ENCODE measurements at regions not wholly inside any gene's neighbourhood (a gene's known extent, or its start where the extent isn't known, plus 50 kb on each side); places are given as distances from the start of the nearest gene placed in this dataset.

DNA sequence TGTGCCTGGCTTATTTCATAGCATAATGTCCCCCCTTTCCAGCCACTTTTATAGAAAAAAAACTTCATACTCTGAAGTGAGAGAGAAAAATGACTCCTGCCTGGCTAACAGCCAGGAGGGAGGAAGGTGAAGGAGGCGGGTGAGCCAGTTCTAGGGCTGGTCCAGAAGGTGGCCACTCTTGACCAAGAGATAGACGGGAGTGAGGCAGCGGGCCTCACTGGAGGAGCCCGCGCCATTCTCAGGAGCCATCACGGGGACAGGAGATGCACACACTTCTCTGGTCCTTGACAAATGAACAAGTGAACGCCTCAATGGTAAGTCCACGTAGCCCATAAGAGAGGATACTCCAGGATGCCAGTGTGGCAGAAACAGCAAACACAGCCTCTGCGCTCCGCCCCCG is 231.4 kb downstream of the UQCRFS1 start:
- no peaks in the 10 kb centered on the region for H3K36me3 ChIP-seq
- no peak for DNase-seq (ENCODE audit: extremely low spot score in 2 of 2)
- TF ChIP-seq, protein P1, sequence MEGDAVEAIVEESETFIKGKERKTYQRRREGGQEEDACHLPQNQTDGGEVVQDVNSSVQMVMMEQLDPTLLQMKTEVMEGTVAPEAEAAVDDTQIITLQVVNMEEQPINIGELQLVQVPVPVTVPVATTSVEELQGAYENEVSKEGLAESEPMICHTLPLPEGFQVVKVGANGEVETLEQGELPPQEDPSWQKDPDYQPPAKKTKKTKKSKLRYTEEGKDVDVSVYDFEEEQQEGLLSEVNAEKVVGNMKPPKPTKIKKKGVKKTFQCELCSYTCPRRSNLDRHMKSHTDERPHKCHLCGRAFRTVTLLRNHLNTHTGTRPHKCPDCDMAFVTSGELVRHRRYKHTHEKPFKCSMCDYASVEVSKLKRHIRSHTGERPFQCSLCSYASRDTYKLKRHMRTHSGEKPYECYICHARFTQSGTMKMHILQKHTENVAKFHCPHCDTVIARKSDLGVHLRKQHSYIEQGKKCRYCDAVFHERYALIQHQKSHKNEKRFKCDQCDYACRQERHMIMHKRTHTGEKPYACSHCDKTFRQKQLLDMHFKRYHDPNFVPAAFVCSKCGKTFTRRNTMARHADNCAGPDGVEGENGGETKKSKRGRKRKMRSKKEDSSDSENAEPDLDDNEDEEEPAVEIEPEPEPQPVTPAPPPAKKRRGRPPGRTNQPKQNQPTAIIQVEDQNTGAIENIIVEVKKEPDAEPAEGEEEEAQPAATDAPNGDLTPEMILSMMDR (IDR thresholded peaks at IDR 0.05): no peak
- TF ChIP-seq POLR2AphosphoS5 (IDR thresholded peaks at IDR 0.05; ENCODE audit: insufficient read depth in 1 of 2, low read depth in 1 of 2) (no peak), POLR2A (IDR thresholded peaks at IDR 0.05) (no peak)
- H3K4me1 ChIP-seq: no peaks in the 10 kb centered on the region
- intact Hi-C loops (cut with DNase I): no loop called here
- H3K27me3 ChIP-seq: no peaks in the 10 kb centered on the region
- H3K27ac ChIP-seq: no peak overlapping the region
- H3K9me3 ChIP-seq: no peaks in the 10 kb centered on the region
- H3K4me3 ChIP-seq: no peak overlapping the region

DNA sequence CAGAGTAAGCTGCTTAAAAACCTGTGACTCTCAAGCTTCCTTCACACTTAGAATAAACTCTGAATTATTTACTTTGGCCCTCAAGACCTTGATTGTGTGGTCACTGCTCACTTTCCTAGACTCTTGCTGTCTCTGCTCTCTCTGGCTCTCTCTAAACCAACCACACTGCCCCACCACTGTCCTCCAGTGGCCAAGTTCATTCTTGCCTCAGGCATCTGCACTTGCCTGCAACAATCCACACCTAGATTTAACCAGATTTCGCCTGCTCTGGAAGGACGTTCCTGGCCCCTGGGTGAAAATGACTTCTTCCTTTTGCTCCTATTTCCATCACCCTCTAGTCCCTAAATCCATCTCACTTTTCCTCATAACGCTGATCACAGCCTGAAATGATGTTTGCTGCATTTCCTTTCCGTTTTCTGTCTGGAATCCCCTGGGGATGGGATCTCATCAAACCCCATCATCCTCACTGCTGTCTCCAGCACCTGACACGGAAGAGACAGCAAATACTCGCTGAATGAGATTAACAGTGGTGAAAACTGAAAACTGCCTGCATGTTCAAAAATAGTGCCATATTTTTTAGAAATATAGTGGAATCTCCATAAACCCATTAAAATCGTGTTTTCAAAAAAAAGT is 232.6 kb downstream of the UQCRFS1 start:
- TF ChIP-seq, protein P1 (IDR thresholded peaks at IDR 0.05): no peak
- TF ChIP-seq POLR2A (IDR thresholded peaks at IDR 0.05) (no peak), POLR2AphosphoS5 (IDR thresholded peaks at IDR 0.05; ENCODE audit: insufficient read depth in 1 of 2, low read depth in 1 of 2) (no peak)
- intact Hi-C loops (cut with DNase I): no loop called here
- no peaks in the 10 kb centered on the region for H3K9me3 ChIP-seq
- DNase-seq (ENCODE audit: extremely low spot score in 2 of 2): no peak
- no peaks in the 10 kb centered on the region for H3K36me3 ChIP-seq
- no peak overlapping the region for H3K4me3 ChIP-seq
- H3K27me3 ChIP-seq: no peaks in the 10 kb centered on the region
- H3K4me1 ChIP-seq: no peaks in the 10 kb centered on the region
- no peak overlapping the region for H3K27ac ChIP-seq

DNA sequence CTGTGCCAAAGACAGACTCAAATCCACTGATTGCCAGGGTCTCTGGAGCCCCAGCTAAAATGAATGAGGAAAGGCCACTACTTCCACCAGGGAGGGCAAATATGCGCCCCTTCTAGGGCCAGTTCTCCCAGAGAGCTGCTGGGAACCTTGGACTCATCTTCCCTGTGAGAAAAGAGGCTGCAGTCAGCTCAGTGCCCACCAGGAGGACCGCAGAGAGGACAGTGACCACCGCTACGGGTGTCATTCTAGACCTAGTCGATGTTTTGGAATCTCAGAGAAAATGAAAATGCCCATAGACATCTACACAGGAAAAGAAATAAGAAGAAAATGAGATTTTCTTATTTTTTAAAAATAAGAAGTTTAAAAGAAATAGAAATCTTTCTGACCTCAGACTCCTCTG is 235.1 kb downstream of the UQCRFS1 start:
- Histone ChIP-seq H3K36me3 (no peaks in the 10 kb centered on the region), H3K4me1 (no peaks in the 10 kb centered on the region), H3K27ac (no peak overlapping the region), H3K9me3 (no peaks in the 10 kb centered on the region), H3K27me3 (no peaks in the 10 kb centered on the region), H3K4me3 (no peak overlapping the region)
- intact Hi-C loops (cut with DNase I): no loop called here
- TF ChIP-seq POLR2A (IDR thresholded peaks at IDR 0.05): no peak
- TF ChIP-seq, protein P1 (IDR thresholded peaks at IDR 0.05): no peak
- TF ChIP-seq POLR2AphosphoS5 (IDR thresholded peaks at IDR 0.05; ENCODE audit: insufficient read depth in 1 of 2, low read depth in 1 of 2): no peak
- peak in 1 of 2 donors; percentile 64 for DNase-seq (ENCODE audit: extremely low spot score in 2 of 2)

DNA sequence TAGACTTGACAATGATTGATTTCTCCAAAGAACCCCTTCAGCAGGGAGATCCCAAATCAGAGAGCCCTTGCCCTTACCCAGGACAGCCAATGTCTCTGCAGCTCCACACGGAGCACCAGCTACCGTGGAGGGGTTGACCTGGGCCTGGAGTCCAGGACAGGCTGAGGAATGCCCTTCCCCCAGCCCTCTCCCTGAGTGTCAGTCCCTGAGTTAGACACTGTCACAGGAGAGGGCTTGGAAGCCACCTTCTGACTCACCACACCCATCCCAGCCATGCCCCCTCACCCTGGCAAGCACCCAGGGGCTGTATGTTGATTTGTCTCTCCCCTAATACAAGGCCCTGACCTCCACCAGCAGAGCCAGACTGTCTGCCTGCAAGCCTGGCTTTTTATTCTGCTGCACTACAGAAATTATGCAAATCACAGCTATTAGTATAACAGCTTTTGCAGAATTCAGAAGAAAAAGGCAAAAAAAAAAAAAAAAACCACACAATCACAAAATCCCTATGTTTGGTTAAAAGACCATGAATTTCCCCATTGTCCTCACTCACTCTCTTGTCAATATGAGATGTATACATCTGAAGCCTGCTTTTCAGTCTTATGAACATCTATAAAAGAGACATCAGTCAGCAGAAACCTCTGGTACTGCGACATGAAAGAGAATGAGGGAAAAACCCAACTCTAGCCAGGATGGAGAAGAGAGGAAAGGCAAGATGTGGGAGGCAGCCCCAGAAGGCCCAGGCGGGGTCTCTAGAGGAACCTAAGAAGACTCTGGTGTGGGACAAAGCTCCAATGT is 240.7 kb downstream of the UQCRFS1 start:
- Histone ChIP-seq H3K4me3 (no peak overlapping the region), H3K27ac (no peak overlapping the region), H3K9me3 (no peaks in the 10 kb centered on the region), H3K27me3 (no peaks in the 10 kb centered on the region), H3K36me3 (no peaks in the 10 kb centered on the region), H3K4me1 (no peaks in the 10 kb centered on the region)
- intact Hi-C loops (cut with DNase I): no loop called here
- TF ChIP-seq POLR2A (IDR thresholded peaks at IDR 0.05): no peak
- TF ChIP-seq, protein P1 (IDR thresholded peaks at IDR 0.05): no peak
- no peak for TF ChIP-seq POLR2AphosphoS5 (IDR thresholded peaks at IDR 0.05; ENCODE audit: insufficient read depth in 1 of 2, low read depth in 1 of 2)
- DNase-seq (ENCODE audit: extremely low spot score in 2 of 2): no peak

DNA sequence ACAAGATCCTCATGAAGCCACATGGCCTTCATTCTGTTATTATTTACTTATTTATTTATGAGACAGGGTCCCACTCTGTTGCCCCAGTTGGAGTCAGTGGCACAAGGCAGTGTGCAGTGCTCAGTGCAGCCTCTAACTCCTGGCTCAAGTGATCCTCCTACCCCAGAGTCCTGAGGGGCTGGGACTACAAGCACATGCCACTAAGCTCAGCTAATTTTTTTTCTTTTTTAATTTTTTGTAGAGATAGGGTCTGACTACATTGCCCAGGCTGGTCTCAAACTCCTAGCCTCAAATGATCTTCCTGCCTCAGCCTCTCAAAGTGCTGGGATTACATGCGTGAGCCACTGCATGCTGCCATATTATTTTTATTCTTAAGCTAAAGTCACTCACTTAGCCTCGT is 241.4 kb downstream of the UQCRFS1 start:
- no peaks in the 10 kb centered on the region for H3K36me3 ChIP-seq
- no peak for DNase-seq (ENCODE audit: extremely low spot score in 2 of 2)
- intact Hi-C loops (cut with DNase I): no loop called here
- TF ChIP-seq POLR2A (IDR thresholded peaks at IDR 0.05) (no peak), POLR2AphosphoS5 (IDR thresholded peaks at IDR 0.05; ENCODE audit: insufficient read depth in 1 of 2, low read depth in 1 of 2) (no peak)
- H3K4me3 ChIP-seq: no peak overlapping the region
- no peaks in the 10 kb centered on the region for H3K4me1 ChIP-seq
- H3K27me3 ChIP-seq: no peaks in the 10 kb centered on the region
- no peaks in the 10 kb centered on the region for H3K9me3 ChIP-seq
- no peak overlapping the region for H3K27ac ChIP-seq

Data from vagina (tissue), 2 donors.